ENCODE measurements at regions not wholly inside any gene's neighbourhood (a gene's known extent, or its start where the extent isn't known, plus 50 kb on each side); places are given as distances from the start of the nearest gene placed in this dataset.

DNA sequence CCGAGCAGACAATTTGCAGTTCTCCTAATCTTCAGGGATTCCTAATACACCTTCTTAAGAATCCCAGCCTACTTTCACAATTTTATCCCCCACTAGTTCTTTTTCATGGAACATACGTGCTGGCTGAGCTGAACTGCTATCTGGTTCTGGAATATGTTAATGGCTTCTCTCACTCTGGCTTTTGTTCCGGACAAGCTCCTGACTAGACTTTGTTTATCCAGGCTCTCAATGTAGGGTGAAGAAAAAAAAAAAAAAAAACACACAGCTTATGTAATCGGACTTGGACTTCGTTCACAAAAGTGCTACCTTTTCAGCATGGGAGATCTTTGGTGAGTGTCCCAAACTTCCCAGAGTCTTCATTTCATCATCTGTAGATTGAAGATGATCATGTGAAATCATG lies 555.4 kb upstream of the CPEB2 start:
- H2BK20ac ChIP-seq (ENCODE audit: low read length): no peak overlapping the region
- H3K79me2 ChIP-seq (ENCODE audit: control insufficient read depth in 1 of 2, insufficient read depth in 2 of 2, low read length in 2 of 2): no peaks in the 10 kb centered on the region
- H3K79me1 ChIP-seq (ENCODE audit: low read depth, low read length): no peaks in the 10 kb centered on the region
- H3K23me2 ChIP-seq (ENCODE audit: low read depth, low read length): no peaks in the 10 kb centered on the region
- WGBS, 2 experiments (ENCODE audit: extremely low coverage in 1 of 2, insufficient coverage in 1 of 2, insufficient read length in 1 of 2, insufficient replicate concordance in 2 of 2, low coverage in 1 of 2, low lambda C conversion rate in 2 of 2, missing lambda C conversion rate in 1 of 2): 98% methylated on average over 5 of the region's 5 CpGs; no CpG with 5 or more reads in 1 of the 2 experiments
- POLR2A ChIA-PET (ENCODE audit: partially characterized antibody): no interaction called here
- H3K4me3 ChIP-seq (ENCODE audit: extremely low read depth in 1 of 4, insufficient read depth in 2 of 4, low read depth in 3 of 4, low read length in 4 of 4): no peak overlapping the region
- no peaks in the 10 kb centered on the region for H4K20me1 ChIP-seq (replicated peaks in 1 of 2; ENCODE audit: control insufficient read depth in 1 of 2, insufficient read depth in 2 of 2, low read length in 2 of 2)
- no peak overlapping the region for H2BK5ac ChIP-seq (ENCODE audit: low read depth, low read length)
- no peak overlapping the region for H4K8ac ChIP-seq (ENCODE audit: extremely low read depth, insufficient read depth, low read length)
- no peak overlapping the region for H3K4me2 ChIP-seq (ENCODE audit: insufficient read depth in 1 of 2, low read depth in 2 of 2, low read length in 2 of 2)
- H2BK120ac ChIP-seq (replicated peaks; ENCODE audit: low read depth, low read length): no peak overlapping the region
- H3K14ac ChIP-seq (ENCODE audit: insufficient read length): no peak overlapping the region
- H3K23ac ChIP-seq (ENCODE audit: insufficient read length): no peak overlapping the region
- no peak overlapping the region for H3K4ac ChIP-seq (replicated peaks; ENCODE audit: insufficient read length, low read depth, low read length)
- no peaks in the 10 kb centered on the region for H3K27me3 ChIP-seq (replicated peaks in 1 of 4; ENCODE audit: control insufficient read depth in 3 of 4, extremely low read depth in 1 of 4, insufficient read depth in 3 of 4, low read length in 3 of 4)
- H4K5ac ChIP-seq (ENCODE audit: insufficient read length, low read depth, low read length): no peak overlapping the region
- H3K4me1 ChIP-seq (replicated peaks in 1 of 4; ENCODE audit: control insufficient read depth in 3 of 4, insufficient read depth in 4 of 4, low read length in 3 of 4): peaks cover 0 to 12% (median 5%) of the 10 kb centered on the region in 4 experiments; a peak in 2 of 7 replicates
- 0 out of 2 replicates have a peak overlapping the region, but pooled peaks have one; percentile 22 for H2BK12ac ChIP-seq (ENCODE audit: low read depth, low read length)
- no peak overlapping the region for H3K56ac ChIP-seq (replicated peaks; ENCODE audit: insufficient read length, low read depth, low read length)
- FAIRE-seq: no peak
- no peak overlapping the region for H2AK5ac ChIP-seq (ENCODE audit: low read depth, low read length)
- H3K9ac ChIP-seq (replicated peaks in 1 of 4; ENCODE audit: extremely low read depth in 1 of 4, low read depth in 3 of 4, low read length in 3 of 4): no peak overlapping the region
- H2AFZ ChIP-seq (ENCODE audit: low read length): no peak overlapping the region
- DNase-seq (ENCODE audit: low read depth in 1 of 2, low spot score in 2 of 2): no peak
- H3K36me3 ChIP-seq (ENCODE audit: control insufficient read depth in 2 of 4, insufficient read depth in 4 of 4, low read length in 3 of 4): no peaks in the 10 kb centered on the region
- no peak overlapping the region for H4K91ac ChIP-seq (replicated peaks; ENCODE audit: insufficient read length, low read length)
- CTCF ChIA-PET (ENCODE audit: partially characterized antibody): no interaction called here
- no peaks in the 10 kb centered on the region for H3K9me3 ChIP-seq (ENCODE audit: insufficient read depth in 2 of 2, low read depth in 1 of 2, low read length in 1 of 2)
- no peak overlapping the region for H3K27ac ChIP-seq (ENCODE audit: low read depth, low read length)
- no peak overlapping the region for H2BK15ac ChIP-seq (ENCODE audit: low read length)
- no peak overlapping the region for H3K18ac ChIP-seq (ENCODE audit: extremely low read depth, low read length)
- TF ChIP-seq KDM1A (IDR thresholded peaks at IDR 0.05; ENCODE audit: borderline replicate concordance, low read length) (no peak), CBX5 (IDR thresholded peaks at IDR 0.05; ENCODE audit: low read depth, low read length) (no peak), JUN (IDR thresholded peaks at IDR 0.05; ENCODE audit: low read depth, low read length) (no peak), PHF8 (conservative IDR thresholded peaks at IDR 0.05; ENCODE audit: low read depth, low read length) (no peak), SP1 (IDR thresholded peaks at IDR 0.05; ENCODE audit: low read depth, low read length) (no peak), GTF2F1 (IDR thresholded peaks at IDR 0.05; ENCODE audit: borderline replicate concordance, low read depth, low read length) (no peak), ZNF274 (IDR thresholded peaks at IDR 0.05; ENCODE audit: borderline replicate concordance, extremely low read depth, low read length) (no peak), SUZ12 (IDR thresholded peaks at IDR 0.05; ENCODE audit: low read length) (no peak), SAP30 (IDR thresholded peaks at IDR 0.05; ENCODE audit: insufficient read depth, insufficient replicate concordance, low read length) (no peak), TBP (IDR thresholded peaks at IDR 0.05; ENCODE audit: low read depth, low read length) (no peak), POU5F1 (IDR thresholded peaks at IDR 0.05; ENCODE audit: low read depth, low read length) (no peak), NANOG (IDR thresholded peaks at IDR 0.05; ENCODE audit: insufficient read depth, low read depth, low read length, poor library complexity, severe bottlenecking) (no peak), EZH2 (IDR thresholded peaks at IDR 0.05; ENCODE audit: low read depth, low read length, severe bottlenecking) (no peak), MAFK (IDR thresholded peaks at IDR 0.05; ENCODE audit: low read depth, low read length) (no peak)
- TF ChIP-seq, protein P1, sequence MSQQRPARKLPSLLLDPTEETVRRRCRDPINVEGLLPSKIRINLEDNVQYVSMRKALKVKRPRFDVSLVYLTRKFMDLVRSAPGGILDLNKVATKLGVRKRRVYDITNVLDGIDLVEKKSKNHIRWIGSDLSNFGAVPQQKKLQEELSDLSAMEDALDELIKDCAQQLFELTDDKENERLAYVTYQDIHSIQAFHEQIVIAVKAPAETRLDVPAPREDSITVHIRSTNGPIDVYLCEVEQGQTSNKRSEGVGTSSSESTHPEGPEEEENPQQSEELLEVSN (IDR thresholded peaks at IDR 0.05): no peak

Measured in H1 (cell line).